H9 (cell line): ENCODE measurements at regions not wholly inside any gene's neighbourhood (a gene's known extent, or its start where the extent isn't known, plus 50 kb on each side); places are given as distances from the start of the nearest gene placed in this dataset.

ENCODE experiments used
- DNase-seq: peaks from one replicate; pipeline ENCODE4 v3.0.0-alpha.2; 2017
- H2AFZ ChIP-seq: one replicate; pipeline ENCODE4 v1.6.1; 2013; ENCODE audit warnings: mild to moderate bottlenecking, low read length, control low read depth, moderate library complexity
- H2AK5ac ChIP-seq: 2 replicates; pipeline ENCODE4 v1.6.1; 2013; ENCODE audit warnings: low read length, control low read depth, mixed read lengths; ENCODE audit not compliant: insufficient read length
- H2BK120ac ChIP-seq: one replicate; pipeline ENCODE4 v1.6.1; 2013; ENCODE audit warnings: low read depth, mild to moderate bottlenecking, low read length, control low read depth, inconsistent platforms; ENCODE audit not compliant: poor library complexity, severe bottlenecking
- H2BK12ac ChIP-seq: 2 replicates; pipeline ENCODE4 v1.6.1; 2013; ENCODE audit warnings: low read length, control low read depth, mixed read lengths, low read depth; ENCODE audit not compliant: insufficient read length
- H2BK15ac ChIP-seq: 2 replicates; pipeline ENCODE4 v1.6.1; 2013; ENCODE audit warnings: low read depth, low read length, control low read depth
- H2BK20ac ChIP-seq: one replicate; pipeline ENCODE4 v1.6.1; 2013; ENCODE audit warnings: low read depth, mild to moderate bottlenecking, low read length, control low read depth, inconsistent platforms; ENCODE audit not compliant: poor library complexity, severe bottlenecking
- H2BK5ac ChIP-seq: 2 replicates; pipeline ENCODE4 v1.6.1; 2013; ENCODE audit warnings: low read length, control low read depth, mixed read lengths; ENCODE audit not compliant: insufficient read length
- H3K14ac ChIP-seq: 2 replicates; pipeline ENCODE4 v1.6.1; 2013; ENCODE audit warnings: low read length, control low read depth; ENCODE audit not compliant: insufficient read depth
- H3K18ac ChIP-seq: 2 replicates; pipeline ENCODE4 v1.6.1; 2013; ENCODE audit warnings: low read depth, mild to moderate bottlenecking, mixed read lengths, low read length, control low read depth; ENCODE audit not compliant: insufficient read length
- H3K23ac ChIP-seq: 2 replicates; pipeline ENCODE4 v1.6.1; 2013; ENCODE audit warnings: low read length, control low read depth, mixed read lengths, low read depth; ENCODE audit not compliant: insufficient read length
- H3K23me2 ChIP-seq: 2 replicates; pipeline ENCODE4 v1.6.1; 2013; ENCODE audit warnings: low read depth, mild to moderate bottlenecking, mixed read lengths, low read length, control low read depth; ENCODE audit not compliant: insufficient read length, poor library complexity, severe bottlenecking
- H3K27ac ChIP-seq: 2 replicates; pipeline ENCODE4 v1.5.1; 2013; ENCODE audit warnings: low read length, control low read depth, mixed read lengths, low read depth; ENCODE audit not compliant: insufficient read length
- H3K27me3 ChIP-seq: 2 replicates; pipeline ENCODE4 v1.6.1; 2013; ENCODE audit warnings: low read length, control low read depth, inconsistent platforms; ENCODE audit not compliant: insufficient read depth
- H3K4ac ChIP-seq: 2 replicates; pipeline ENCODE4 v1.6.1; 2013; ENCODE audit warnings: low read depth, mild to moderate bottlenecking, control low read depth, inconsistent platforms, low read length, moderate library complexity
- H3K4me1 ChIP-seq: 2 replicates; pipeline ENCODE4 v1.6.1; 2013; ENCODE audit warnings: low read length, control low read depth, inconsistent platforms; ENCODE audit not compliant: insufficient read depth
- H3K4me2 ChIP-seq: 2 replicates; pipeline ENCODE4 v1.6.1; 2013; ENCODE audit warnings: low read length, control low read depth, mixed read lengths; ENCODE audit not compliant: insufficient read length, insufficient read depth
- H3K56ac ChIP-seq: 2 replicates; pipeline ENCODE4 v1.6.1; 2013; ENCODE audit warnings: low read depth, mild to moderate bottlenecking, mixed read lengths, low read length, control low read depth; ENCODE audit not compliant: insufficient read length
- H3K79me1 ChIP-seq: 2 replicates; pipeline ENCODE4 v1.6.1; 2013; ENCODE audit warnings: low read depth, mild to moderate bottlenecking, moderate library complexity, low read length, control low read depth, inconsistent platforms; ENCODE audit not compliant: insufficient read depth, poor library complexity, severe bottlenecking
- H3K79me2 ChIP-seq: 2 replicates; pipeline ENCODE4 v1.6.1; 2013; ENCODE audit warnings: low read length, control low read depth, inconsistent platforms; ENCODE audit not compliant: insufficient read depth
- H3K9ac ChIP-seq: 2 replicates; pipeline ENCODE4 v1.6.1; 2013; ENCODE audit warnings: low read length, control low read depth, mixed read lengths; ENCODE audit not compliant: insufficient read length; ENCODE audit errors: extremely low read depth
- H3K9me3 ChIP-seq: one replicate; pipeline ENCODE4 v1.6.1; 2013; ENCODE audit warnings: low read depth, low read length, inconsistent platforms; ENCODE audit not compliant: control insufficient read depth
- H3T11ph ChIP-seq: one replicate; pipeline ENCODE4 v1.6.1; 2013; ENCODE audit warnings: mild to moderate bottlenecking, low read length, control low read depth, inconsistent platforms
- H4K20me1 ChIP-seq: one replicate; pipeline ENCODE4 v1.6.1; 2013; ENCODE audit not compliant: control insufficient read depth, insufficient read length, insufficient read depth
- H4K5ac ChIP-seq: 2 replicates; pipeline ENCODE4 v1.6.1; 2013; ENCODE audit warnings: low read depth, mild to moderate bottlenecking, mixed read lengths, low read length, control low read depth; ENCODE audit not compliant: insufficient read length
- H4K8ac ChIP-seq: replicated peaks from 2 replicates; pipeline ENCODE4 v1.6.1; 2013; ENCODE audit warnings: low read length, control low read depth, mixed read lengths, low read depth; ENCODE audit not compliant: insufficient read length
- H4K91ac ChIP-seq: 2 replicates; pipeline ENCODE4 v1.6.1; 2013; ENCODE audit warnings: low read depth, mild to moderate bottlenecking, moderate library complexity, mixed read lengths, low read length, control low read depth; ENCODE audit not compliant: insufficient read length
- H3K27ac Mint-ChIP-seq, 3 experiments: 2 replicates in 2 of 3; 3 replicates in 1 of 3; pipeline ENCODE4 v1.8.0; 2020 to 2021; ENCODE audit warnings: mixed read lengths in 3 of 3, mild to moderate bottlenecking in 1 of 3, moderate library complexity in 1 of 3
- H3K27me3 Mint-ChIP-seq: 2 replicates; pipeline ENCODE4 v1.8.0; 2021; ENCODE audit warnings: low read depth, mild to moderate bottlenecking, moderate library complexity, mixed read lengths
- H3K36me3 Mint-ChIP-seq, 3 experiments: 2 replicates in 2 of 3; 3 replicates in 1 of 3; pipeline ENCODE4 v1.8.0; 2020 to 2021; ENCODE audit warnings: low read depth in 3 of 3, mixed read lengths in 3 of 3; ENCODE audit not compliant: insufficient read depth in 1 of 3
- H3K4me1 Mint-ChIP-seq, 2 experiments: 2 replicates each; pipeline ENCODE4 v1.8.0; 2020; ENCODE audit warnings: mixed read lengths in 2 of 2
- H3K4me3 Mint-ChIP-seq, 2 experiments: 2 replicates in 1 of 2; 3 replicates in 1 of 2; pipeline ENCODE4 v1.8.0; 2020 to 2021; ENCODE audit warnings: mild to moderate bottlenecking in 2 of 2, mixed read lengths in 2 of 2, moderate library complexity in 1 of 2
- H3K9me3 Mint-ChIP-seq, 2 experiments: 2 replicates in 1 of 2; 3 replicates in 1 of 2; pipeline ENCODE4 v1.8.0; 2020; ENCODE audit warnings: mild to moderate bottlenecking in 2 of 2, mixed read lengths in 2 of 2, moderate library complexity in 1 of 2
- CTCF ChIP-seq: fragments of 200-600 bp; sonication (generic); conservative IDR thresholded peaks from 3 replicates; pipeline ENCODE4 v1.8.0; 2021; ENCODE audit warnings: antibody characterized with exemption, mild to moderate bottlenecking
- WGBS: extraction: QIAGEN DNeasy Blood & Tissue Kit; methylation state at CpG from one replicate; pipeline ENCODE4 v1.1.7; 2013; ENCODE audit warnings: missing lambda C conversion rate, low lambda C conversion rate, mixed read lengths; ENCODE audit not compliant: insufficient read length; ENCODE audit errors: extremely low coverage; 5-methylcytosine and 5-hydroxymethylcytosine counted together

- WGBS = no CpG with 5 or more reads among the region's 6 CpGs
- Histone ChIP-seq H2BK20ac (no peak overlapping the region), H3T11ph (no peak overlapping the region), H3K23ac (no peak overlapping the region), H2BK15ac (no peak overlapping the region), H2BK12ac (no peak overlapping the region), H2BK120ac (no peak overlapping the region), H3K27me3 (no peaks in the 10 kb centered on the region), H3K18ac (no peak overlapping the region), H4K20me1 (no peaks in the 10 kb centered on the region), H3K27ac (no peak overlapping the region), H2AFZ (no peak overlapping the region), H3K9ac (no peak overlapping the region), H3K4me2 (no peak overlapping the region), H3K79me2 (no peaks in the 10 kb centered on the region), H4K91ac (no peak overlapping the region), H3K4ac (no peak overlapping the region), H4K8ac (no peak overlapping the region), H3K23me2 (no peaks in the 10 kb centered on the region), H3K79me1 (no peaks in the 10 kb centered on the region), H3K14ac (no peak overlapping the region), H3K4me1 (0 out of 2 replicates have a peak, but pooled peaks cover 2% of the 10 kb centered on the region), H3K56ac (no peak overlapping the region), H4K5ac (no peak overlapping the region), H2AK5ac (no peak overlapping the region), H3K9me3 (no peaks in the 10 kb centered on the region), H2BK5ac (no peak overlapping the region)
- Mint-ChIP-seq H3K27me3 (no peaks in the 10 kb centered on the region; the same call in 1 of the 2 replicates), H3K4me3 (no peak overlapping the region), H3K9me3 (no peaks in the 10 kb centered on the region), H3K27ac (no peak overlapping the region), H3K36me3 (no peaks in the 10 kb centered on the region), H3K4me1 (peaks cover 36% of the 10 kb centered on the region in 2 experiments)
- peak; percentile 8 for DNase-seq
- TF ChIP-seq CTCF = no peak
Observed at GRCh38 chr1:234544087-234544579, 65.2 kb upstream of the TARBP1 start.
